H7 (cell line): ENCODE measurements at regions not wholly inside any gene's neighbourhood (a gene's known extent, or its start where the extent isn't known, plus 50 kb on each side); places are given as distances from the start of the nearest gene placed in this dataset.
"Not testable (repeated sequence)": the region's sequence is repeated elsewhere in the genome, so short reads cannot be mapped to it uniquely, and the experiment has no call there.

Experiments
- DNase-seq: peaks from one replicate; pipeline ENCODE4 v3.0.0; 2012
- H3K27me3 ChIP-seq: 2 replicates; pipeline ENCODE4 v1.6.0; 2011; ENCODE audit warnings: mild to moderate bottlenecking, low read length; ENCODE audit not compliant: control insufficient read depth, insufficient read depth
- H3K36me3 ChIP-seq: replicated peaks from 2 replicates; pipeline ENCODE4 v1.5.1; 2011; ENCODE audit warnings: low read length; ENCODE audit not compliant: control insufficient read depth, insufficient read depth
- H3K4me3 ChIP-seq: 2 replicates; pipeline ENCODE4 v1.5.1; 2011; ENCODE audit warnings: low read depth, mild to moderate bottlenecking, control low read depth, low read length, moderate library complexity; ENCODE audit not compliant: insufficient read depth

GRCh38 chr16:66251476-66252160 lies 114.9 kb upstream of the CDH5 start:
- no peaks in the 10 kb centered on the region for H3K36me3 ChIP-seq
- DNase-seq = no peak

GRCh38 chr16:66250686-66251431 lies 115.6 kb upstream of the CDH5 start:
- no peak for DNase-seq
- no peaks in the 10 kb centered on the region for H3K36me3 ChIP-seq
- H3K4me3 ChIP-seq = no peak overlapping the region
- no peaks in the 10 kb centered on the region for H3K27me3 ChIP-seq

More at GRCh38 chr16:66251476-66252160, 114.9 kb upstream of the CDH5 start:
- Histone ChIP-seq H3K27me3 (no peaks in the 10 kb centered on the region), H3K4me3 (no peak overlapping the region)

- DNase-seq = no peak
- Histone ChIP-seq H3K36me3 (no peaks in the 10 kb centered on the region), H3K27me3 (no peaks in the 10 kb centered on the region), H3K4me3 (no peak overlapping the region)
Measured at GRCh38 chr16:66247516-66248481, 118.7 kb upstream of the CDH5 start.

- Histone ChIP-seq H3K27me3 (no peaks in the 10 kb centered on the region), H3K36me3 (no peaks in the 10 kb centered on the region), H3K4me3 (no peak overlapping the region)
- DNase-seq = no peak
Measured at GRCh38 chr16:66245868-66246267, 120.6 kb upstream of the CDH5 start.

GRCh38 chr16:66245072-66245471 lies 121.4 kb upstream of the CDH5 start:
- Histone ChIP-seq H3K4me3 (no peak overlapping the region), H3K27me3 (no peaks in the 10 kb centered on the region), H3K36me3 (no peaks in the 10 kb centered on the region)
- no peak for DNase-seq

- no peak overlapping the region for H3K4me3 ChIP-seq
- no peaks in the 10 kb centered on the region for H3K36me3 ChIP-seq
- no peaks in the 10 kb centered on the region for H3K27me3 ChIP-seq
- DNase-seq = no peak
Measured at GRCh38 chr16:66242672-66243071, 123.8 kb upstream of the CDH5 start.

- not testable (repeated sequence) for H3K36me3 ChIP-seq, DNase-seq, H3K27me3 ChIP-seq, H3K4me3 ChIP-seq
Measured at GRCh38 chr16:66242206-66242605, 124.3 kb upstream of the CDH5 start.

- no peaks in the 10 kb centered on the region for H3K36me3 ChIP-seq
- H3K27me3 ChIP-seq = no peaks in the 10 kb centered on the region
- no peak for DNase-seq
- H3K4me3 ChIP-seq = no peak overlapping the region
Measured at GRCh38 chr16:66240631-66241395, 125.7 kb upstream of the CDH5 start.

GRCh38 chr16:66240088-66240487 lies 126.4 kb upstream of the CDH5 start:
- DNase-seq = no peak
- no peaks in the 10 kb centered on the region for H3K36me3 ChIP-seq
- H3K4me3 ChIP-seq = no peak overlapping the region
- H3K27me3 ChIP-seq = no peaks in the 10 kb centered on the region

- no peak for DNase-seq
- Histone ChIP-seq H3K36me3 (no peaks in the 10 kb centered on the region), H3K27me3 (no peaks in the 10 kb centered on the region), H3K4me3 (no peak overlapping the region)
Measured at GRCh38 chr16:66238696-66239095, 127.8 kb upstream of the CDH5 start.

- no peaks in the 10 kb centered on the region for H3K36me3 ChIP-seq
- H3K4me3 ChIP-seq = no peak overlapping the region
- H3K27me3 ChIP-seq = no peaks in the 10 kb centered on the region
- no peak for DNase-seq
Measured at GRCh38 chr16:66236301-66236700, 130.2 kb upstream of the CDH5 start.

GRCh38 chr16:66231452-66232160 lies 134.9 kb upstream of the CDH5 start:
- no peak overlapping the region for H3K4me3 ChIP-seq
- no peaks in the 10 kb centered on the region for H3K27me3 ChIP-seq
- no peaks in the 10 kb centered on the region for H3K36me3 ChIP-seq
- DNase-seq = no peak

- DNase-seq = no peak
- Histone ChIP-seq H3K4me3 (no peak overlapping the region), H3K36me3 (no peaks in the 10 kb centered on the region), H3K27me3 (no peaks in the 10 kb centered on the region)
Measured at GRCh38 chr16:66229651-66230050, 136.8 kb upstream of the CDH5 start.
